NB4 (cell line): ENCODE measurements at regions not wholly inside any gene's neighbourhood (a gene's known extent, or its start where the extent isn't known, plus 50 kb on each side); places are given as distances from the start of the nearest gene placed in this dataset.

Experiments
- CTCF ChIP-seq: IDR thresholded peaks from one replicate; pipeline ENCODE4 v1.5.1; 2012; ENCODE audit warnings: low read depth, low read length
- MYC ChIP-seq: IDR thresholded peaks from 2 replicates; pipeline ENCODE4 v1.6.1; 2011; ENCODE audit warnings: low read depth, low read length

GRCh38 chr5:106860398-106861044 is 810.2 kb downstream of the EFNA5 start:
- no peak for TF ChIP-seq CTCF
- TF ChIP-seq MYC, result no peak
